GM21529 (cell line): ENCODE measurements at regions not wholly inside any gene's neighbourhood (a gene's known extent, or its start where the extent isn't known, plus 50 kb on each side); places are given as distances from the start of the nearest gene placed in this dataset.
"Not testable (repeated sequence)": the region's sequence is repeated elsewhere in the genome, so short reads cannot be mapped to it uniquely, and the experiment has no call there.

ENCODE experiments used
- ATAC-seq: cut with Tn5 transposase; IDR thresholded peaks from one replicate; pipeline ENCODE4 v1.9.1; 2021; ENCODE audit not compliant: unreplicated experiment

GRCh38 chr4:184965230-184966050 lies 52.9 kb upstream of the HELT start:
- ATAC-seq, result not testable (repeated sequence)

- not testable (repeated sequence) for ATAC-seq
Observed at GRCh38 chr4:184966051-184966691, 52.1 kb upstream of the HELT start.

GRCh38 chr4:184967699-184968098 lies 50.6 kb upstream of the HELT start:
- not testable (repeated sequence) for ATAC-seq

DNA sequence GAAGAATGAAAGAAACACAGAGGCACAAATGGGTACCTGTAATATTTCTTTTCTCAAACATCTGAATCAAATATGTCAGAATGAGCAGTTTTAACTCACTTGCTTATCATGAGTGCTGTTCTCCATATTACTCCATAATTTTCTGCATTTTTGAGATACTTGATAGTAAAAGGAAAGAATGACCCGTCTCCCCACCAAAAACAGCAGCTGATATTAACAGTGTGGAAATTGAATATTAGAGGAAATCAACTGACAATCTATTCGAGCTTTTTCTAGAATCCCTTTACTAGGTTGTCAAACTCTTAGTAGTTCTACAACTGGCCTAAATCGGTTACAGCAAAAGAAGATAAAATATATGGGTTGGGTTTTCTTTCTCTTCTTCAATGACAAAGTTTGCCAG lies 49.9 kb upstream of the HELT start:
- no peak for ATAC-seq
